ENCODE measurements at regions not wholly inside any gene's neighbourhood (a gene's known extent, or its start where the extent isn't known, plus 50 kb on each side); places are given as distances from the start of the nearest gene placed in this dataset.

DNA sequence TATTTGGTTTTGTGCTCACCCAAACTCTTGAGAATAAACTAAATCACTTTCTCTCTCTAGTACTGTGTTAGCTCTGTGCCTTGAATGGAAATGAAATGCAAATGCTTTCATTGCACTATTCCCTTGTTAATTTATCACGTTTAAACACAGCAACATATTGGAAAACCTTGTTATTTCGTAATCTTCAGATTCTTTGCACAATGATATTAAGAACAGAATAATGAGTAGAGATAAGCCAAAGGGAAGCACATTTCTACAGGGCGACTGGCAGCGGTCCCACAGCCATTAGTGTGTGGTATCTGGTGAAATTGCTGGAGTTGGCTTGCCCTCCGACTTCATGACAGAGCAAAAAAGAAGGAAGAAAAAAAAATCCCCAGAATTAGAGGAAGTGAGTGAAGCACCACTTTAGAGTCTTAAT, 166.1 kb upstream of the E2F7 start:
- H3K4me3 ChIP-seq: no peak overlapping the region
- no peaks in the 10 kb centered on the region for H3K79me2 ChIP-seq (ENCODE audit: control insufficient read depth, insufficient read depth, low read length)
- no peaks in the 10 kb centered on the region for H3K9me1 ChIP-seq (ENCODE audit: control insufficient read depth, insufficient read depth, low read length)
- no peak for TF ChIP-seq ZZZ3 (IDR thresholded peaks at IDR 0.05)
- no peak for TF ChIP-seq ZNF785 (CRISPR knock-in tag; IDR thresholded peaks at IDR 0.05)
- no peak for TF ChIP-seq TCF3 (CRISPR knock-in tag; IDR thresholded peaks at IDR 0.05)
- TF ChIP-seq, protein P1, sequence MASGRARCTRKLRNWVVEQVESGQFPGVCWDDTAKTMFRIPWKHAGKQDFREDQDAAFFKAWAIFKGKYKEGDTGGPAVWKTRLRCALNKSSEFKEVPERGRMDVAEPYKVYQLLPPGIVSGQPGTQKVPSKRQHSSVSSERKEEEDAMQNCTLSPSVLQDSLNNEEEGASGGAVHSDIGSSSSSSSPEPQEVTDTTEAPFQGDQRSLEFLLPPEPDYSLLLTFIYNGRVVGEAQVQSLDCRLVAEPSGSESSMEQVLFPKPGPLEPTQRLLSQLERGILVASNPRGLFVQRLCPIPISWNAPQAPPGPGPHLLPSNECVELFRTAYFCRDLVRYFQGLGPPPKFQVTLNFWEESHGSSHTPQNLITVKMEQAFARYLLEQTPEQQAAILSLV (tag; IDR thresholded peaks at IDR 0.05): no peak
- no peak for TF ChIP-seq CBX3 (IDR thresholded peaks at IDR 0.05; ENCODE audit: borderline replicate concordance in 1 of 2, low read length in 2 of 2)
- TF ChIP-seq, protein P2, sequence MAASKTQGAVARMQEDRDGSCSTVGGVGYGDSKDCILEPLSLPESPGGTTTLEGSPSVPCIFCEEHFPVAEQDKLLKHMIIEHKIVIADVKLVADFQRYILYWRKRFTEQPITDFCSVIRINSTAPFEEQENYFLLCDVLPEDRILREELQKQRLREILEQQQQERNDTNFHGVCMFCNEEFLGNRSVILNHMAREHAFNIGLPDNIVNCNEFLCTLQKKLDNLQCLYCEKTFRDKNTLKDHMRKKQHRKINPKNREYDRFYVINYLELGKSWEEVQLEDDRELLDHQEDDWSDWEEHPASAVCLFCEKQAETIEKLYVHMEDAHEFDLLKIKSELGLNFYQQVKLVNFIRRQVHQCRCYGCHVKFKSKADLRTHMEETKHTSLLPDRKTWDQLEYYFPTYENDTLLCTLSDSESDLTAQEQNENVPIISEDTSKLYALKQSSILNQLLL (CRISPR knock-in tag; IDR thresholded peaks at IDR 0.05; ENCODE audit: borderline replicate concordance): no peak
- TF ChIP-seq CCNT2 (IDR thresholded peaks at IDR 0.05; ENCODE audit: borderline replicate concordance, extremely low read depth, insufficient read length, low read depth, low read length): no peak
- no peak for TF ChIP-seq LCOR (CRISPR knock-in tag; IDR thresholded peaks at IDR 0.05)
- no peak for TF ChIP-seq STAT6 (CRISPR knock-in tag; IDR thresholded peaks at IDR 0.05)
- no peak for TF ChIP-seq L3MBTL2 (IDR thresholded peaks at IDR 0.05)
- TF ChIP-seq, protein P3, sequence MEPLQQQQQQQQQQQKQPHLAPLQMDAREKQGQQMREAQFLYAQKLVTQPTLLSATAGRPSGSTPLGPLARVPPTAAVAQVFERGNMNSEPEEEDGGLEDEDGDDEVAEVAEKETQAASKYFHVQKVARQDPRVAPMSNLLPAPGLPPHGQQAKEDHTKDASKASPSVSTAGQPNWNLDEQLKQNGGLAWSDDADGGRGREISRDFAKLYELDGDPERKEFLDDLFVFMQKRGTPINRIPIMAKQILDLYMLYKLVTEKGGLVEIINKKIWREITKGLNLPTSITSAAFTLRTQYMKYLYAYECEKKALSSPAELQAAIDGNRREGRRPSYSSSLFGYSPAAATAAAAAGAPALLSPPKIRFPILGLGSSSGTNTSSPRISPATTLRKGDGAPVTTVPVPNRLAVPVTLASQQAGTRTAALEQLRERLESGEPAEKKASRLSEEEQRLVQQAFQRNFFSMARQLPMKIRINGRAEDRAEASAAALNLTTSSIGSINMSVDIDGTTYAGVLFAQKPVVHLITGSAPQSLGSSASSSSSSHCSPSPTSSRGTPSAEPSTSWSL (CRISPR knock-in tag; IDR thresholded peaks at IDR 0.05; ENCODE audit: borderline replicate concordance): no peak
- no peak for TF ChIP-seq BCL6 (CRISPR knock-in tag; IDR thresholded peaks at IDR 0.05)
- TF ChIP-seq ZNF324 (CRISPR knock-in tag; IDR thresholded peaks at IDR 0.05): no peak
- H3K9me3 ChIP-seq (replicated peaks; ENCODE audit: control insufficient read depth, insufficient read depth, low read depth, low read length): no peaks in the 10 kb centered on the region
- no peaks in the 10 kb centered on the region for H3K27me3 ChIP-seq (ENCODE audit: control insufficient read depth in 2 of 2, insufficient read depth in 2 of 2, low read length in 2 of 2)
- H4K20me1 ChIP-seq (replicated peaks; ENCODE audit: control insufficient read depth, insufficient read depth, low read length): no peaks in the 10 kb centered on the region
- FAIRE-seq (no peak), DNase-seq (ENCODE audit: extremely low read depth in 1 of 4, low spot score in 3 of 4) (no peak), ATAC-seq (no peak)
- H3K36me3 ChIP-seq (ENCODE audit: control insufficient read depth, insufficient read depth, low read length): no peaks in the 10 kb centered on the region
- ChIA-PET CTCF (ENCODE audit: low intra/inter-chr PET ratio) (no interaction called here), POLR2A (no interaction called here)
- 3% methylated on average over 5 of the region's 5 CpGs for whole genome bisulfite sequencing (ENCODE audit: insufficient coverage, low coverage, missing lambda C conversion rate)
- no peak overlapping the region for H3K9ac ChIP-seq (ENCODE audit: insufficient read depth in 1 of 2, low read depth in 2 of 2, low read length in 2 of 2)
- intact Hi-C loops (cut with micrococcal nuclease) (no loop called here), in situ Hi-C loops (cut with MboI) (no loop called here)
- no peaks in the 10 kb centered on the region for H3K4me1 ChIP-seq (replicated peaks in 1 of 2; ENCODE audit: control insufficient read depth in 2 of 2, insufficient read depth in 2 of 2, low read length in 2 of 2)
- no peak overlapping the region for H3K4me2 ChIP-seq (ENCODE audit: insufficient read depth, low read length)
- no peak overlapping the region for H2AFZ ChIP-seq (ENCODE audit: low read depth, low read length)
- no peak overlapping the region for H3K27ac ChIP-seq (ENCODE audit: extremely low read depth, low read depth, low read length)
- BruUV-seq (replicated peaks): no TSS peak
